Retina (tissue), 1 donor: ENCODE measurements at regions not wholly inside any gene's neighbourhood (a gene's known extent, or its start where the extent isn't known, plus 50 kb on each side); places are given as distances from the start of the nearest gene placed in this dataset.
"Not testable (repeated sequence)": the region's sequence is repeated elsewhere in the genome, so short reads cannot be mapped to it uniquely, and the experiment has no call there.

Experiments
- DNase-seq: peaks from one replicate; pipeline ENCODE4 v3.0.0-alpha.2; 2016

DNA sequence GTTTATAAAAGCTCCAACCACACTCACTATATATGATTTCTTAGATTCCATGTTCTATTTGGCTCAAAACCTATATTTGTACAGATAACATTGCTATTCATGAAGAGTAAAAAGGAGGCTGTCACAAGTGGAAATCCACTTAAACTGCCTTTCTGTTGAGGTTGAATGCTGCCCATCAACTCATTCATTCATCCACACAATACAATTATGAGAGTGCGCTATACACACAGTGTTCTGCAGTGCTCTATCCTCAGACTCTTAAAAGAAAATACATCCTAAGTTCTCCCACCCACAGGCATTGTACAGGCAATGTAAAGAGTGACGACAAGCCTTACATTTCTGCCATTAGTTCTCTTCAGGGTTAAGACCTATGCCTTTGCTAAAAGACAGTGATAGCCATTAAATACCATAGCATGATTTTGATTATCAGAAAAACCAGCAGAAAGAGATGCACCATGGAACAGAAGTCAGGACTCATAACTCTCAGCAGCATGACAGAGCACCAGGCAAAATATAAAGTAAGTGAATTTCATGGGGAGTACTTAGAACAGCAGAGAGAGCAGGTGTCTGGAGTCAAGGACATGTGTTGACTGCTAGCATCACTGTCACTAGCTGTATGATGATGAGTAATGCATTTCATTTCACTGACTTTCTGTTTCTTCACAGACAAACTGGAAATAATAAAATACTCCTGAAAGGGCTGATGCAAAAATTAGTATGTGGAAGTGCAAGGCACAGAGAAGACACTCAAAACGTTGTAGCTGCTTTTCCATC, 218.0 kb downstream of the RBM26 start:
- DNase-seq, result no peak

DNA sequence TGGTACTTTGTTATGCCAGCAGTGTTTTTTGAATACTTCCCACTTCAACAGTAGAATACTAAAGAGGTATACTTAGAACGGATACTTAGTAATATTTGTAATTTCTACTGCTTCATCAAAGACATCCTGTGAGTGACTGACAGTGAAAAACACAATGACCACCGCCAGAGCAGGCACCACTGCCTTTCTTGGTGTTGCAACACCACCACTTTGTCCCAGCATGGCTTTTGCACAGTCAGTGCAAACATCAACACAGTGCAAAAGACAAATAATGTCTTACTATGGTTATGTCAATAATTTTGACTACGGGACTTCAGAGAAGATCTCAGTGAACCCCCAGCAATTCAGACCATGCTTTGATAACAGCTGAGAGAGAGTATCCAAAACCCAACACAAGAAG, 220.5 kb downstream of the RBM26 start:
- DNase-seq, result no peak

DNA sequence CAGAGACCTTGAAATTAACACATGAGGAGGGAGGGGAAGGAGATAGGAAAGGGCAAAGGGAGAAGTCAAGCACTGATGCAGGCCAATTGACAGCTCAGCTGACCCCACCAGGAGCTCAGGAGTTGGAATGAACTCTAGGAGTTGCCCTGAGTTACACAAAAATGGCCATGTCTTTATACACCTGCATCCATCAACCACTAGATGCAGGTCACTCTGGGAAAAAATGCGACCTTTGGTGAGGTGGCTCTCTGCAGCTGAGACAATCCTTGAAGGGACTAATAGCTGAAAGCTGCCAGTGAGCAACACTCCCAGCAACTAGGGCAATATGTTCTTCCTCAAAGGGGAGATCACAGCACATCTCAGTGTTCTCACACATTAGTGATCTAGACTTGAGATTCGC, 222.8 kb downstream of the RBM26 start:
- DNase-seq, result no peak

DNA sequence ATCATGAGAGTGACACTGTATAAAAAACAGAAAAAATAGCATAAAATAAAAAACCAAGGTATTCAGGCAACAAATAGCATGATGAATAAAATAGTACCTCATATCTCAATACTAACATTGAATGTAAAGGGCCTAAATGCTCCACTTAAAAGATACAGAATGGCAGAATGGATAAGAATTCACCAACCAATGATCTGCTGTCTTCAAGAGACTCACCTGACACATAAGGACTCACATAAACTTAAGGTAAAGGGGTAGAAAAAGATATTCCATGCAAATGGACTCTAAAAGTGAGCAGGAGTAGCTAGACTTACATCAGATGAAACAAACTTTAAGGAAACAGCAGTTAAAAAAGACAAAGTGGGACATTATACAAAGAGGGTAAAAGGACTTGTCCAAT, 232.4 kb downstream of the RBM26 start:
- not testable (repeated sequence) for DNase-seq

DNA sequence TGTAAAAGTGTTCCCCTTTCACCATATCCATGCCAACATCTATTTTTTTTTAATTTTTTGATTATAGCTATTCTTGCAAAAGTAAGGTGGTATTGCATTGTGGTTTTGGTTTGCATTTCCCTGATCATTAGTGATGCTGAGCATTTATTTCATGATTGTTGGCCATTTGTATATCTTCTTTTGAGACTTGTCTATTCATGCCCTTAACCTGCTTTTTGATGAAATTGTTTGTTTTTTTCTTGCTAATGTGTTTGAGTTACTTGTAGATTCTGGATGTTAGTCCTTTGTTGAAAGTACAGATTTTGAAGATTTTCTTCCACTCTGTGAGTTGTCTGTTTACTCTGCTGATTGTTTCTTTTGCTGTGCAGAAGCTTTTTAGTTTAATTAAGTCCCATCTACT, 233.1 kb downstream of the RBM26 start:
- not testable (repeated sequence) for DNase-seq

DNA sequence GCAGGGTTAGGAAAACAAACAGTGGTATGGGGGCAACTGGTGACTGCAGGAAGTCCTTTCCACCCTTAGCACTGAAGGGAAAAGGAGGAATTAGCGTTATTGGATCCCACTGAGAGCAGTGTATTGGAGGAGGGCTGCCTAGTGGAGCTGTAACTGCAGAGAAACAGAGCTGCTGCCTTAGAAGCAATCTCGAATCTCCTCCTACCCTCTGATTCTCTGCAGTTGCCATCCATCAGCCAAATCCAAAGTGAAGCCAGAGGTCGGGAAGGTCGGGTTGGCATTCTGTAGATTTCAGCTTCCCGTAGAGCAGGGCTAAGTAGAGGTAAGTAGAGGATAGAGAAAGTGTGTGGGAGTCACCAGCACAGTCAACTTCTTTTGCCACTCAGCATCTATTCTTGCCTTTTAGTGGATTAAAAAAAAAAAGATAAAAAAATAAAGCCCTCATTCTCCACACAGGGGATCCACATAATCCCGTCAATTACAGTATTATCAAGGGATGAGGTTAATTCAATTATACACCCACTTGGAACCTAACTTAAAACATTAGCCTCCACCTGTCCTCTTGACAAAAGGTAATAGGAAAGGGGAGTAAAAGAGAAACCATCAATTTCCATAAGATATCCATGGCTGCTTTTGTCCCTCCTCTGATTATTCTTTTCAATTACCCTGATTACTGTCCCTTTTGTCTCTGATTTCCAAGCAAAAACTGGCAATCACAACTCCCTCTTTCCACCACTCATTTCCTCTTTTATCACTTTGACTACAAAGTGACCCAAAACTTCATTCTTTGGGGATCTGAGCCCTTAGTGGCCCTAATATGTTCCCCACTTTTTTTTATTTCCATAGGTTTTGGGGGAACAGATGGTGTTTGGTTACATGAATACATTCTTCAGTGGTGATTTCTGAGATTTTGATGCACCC, 234.7 kb downstream of the RBM26 start:
- peak; percentile 51 for DNase-seq

DNA sequence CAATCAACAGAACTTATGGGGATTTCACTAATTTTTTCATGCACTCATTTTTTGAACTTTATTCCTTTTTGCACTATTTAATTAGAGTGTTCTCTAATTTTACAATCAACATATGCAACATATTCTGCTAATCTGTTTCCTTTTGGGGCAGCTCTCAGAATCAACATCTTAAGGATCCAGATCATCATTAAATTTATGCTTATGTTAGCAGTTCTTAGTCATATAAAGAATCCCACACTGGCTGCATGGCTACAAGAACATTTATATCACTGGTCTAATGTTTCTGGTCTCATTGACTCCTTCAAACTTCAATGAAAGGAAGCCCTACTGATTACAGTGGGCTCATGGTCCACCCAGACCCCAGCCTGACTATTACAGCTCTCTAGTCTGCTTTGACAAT, 245.2 kb downstream of the RBM26 start:
- DNase-seq, result no peak

DNA sequence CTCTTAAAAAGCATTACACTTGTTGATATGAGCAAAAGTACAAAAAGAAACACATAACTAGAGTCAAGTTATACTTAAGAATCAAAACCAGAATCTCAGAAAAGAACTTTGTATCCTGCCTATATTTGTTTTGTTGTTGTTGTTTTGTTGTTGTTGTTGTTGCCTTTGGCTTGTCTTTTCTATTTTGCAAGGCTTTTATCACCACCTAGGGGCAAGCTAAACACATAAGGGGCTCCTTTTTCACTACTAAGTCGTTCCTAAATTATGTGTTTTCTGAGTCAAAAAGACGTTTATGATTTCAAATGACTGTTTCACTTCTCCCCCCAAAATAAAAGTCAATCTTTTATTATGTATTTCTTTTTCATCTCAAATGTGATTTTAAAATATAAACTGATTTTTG, 250.2 kb downstream of the RBM26 start:
- no peak for DNase-seq

DNA sequence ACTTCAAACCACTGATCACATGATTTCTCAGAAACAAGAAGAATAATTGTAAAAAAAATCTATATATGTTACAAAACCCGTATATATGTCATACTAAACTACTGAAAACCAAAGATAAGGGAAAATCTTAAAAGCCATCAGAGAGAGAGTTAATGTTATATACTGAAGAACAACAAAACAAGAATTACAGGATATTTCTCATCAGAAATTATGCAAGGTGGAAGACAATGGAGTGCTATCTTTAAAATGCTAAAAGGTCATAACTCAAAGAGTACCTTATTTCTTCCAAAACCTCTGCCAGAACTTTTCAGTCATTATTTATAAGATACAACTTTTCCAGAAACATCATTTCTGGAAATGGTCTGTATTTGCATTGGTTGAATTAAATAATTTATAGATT, 256.8 kb downstream of the RBM26 start:
- no peak for DNase-seq

DNA sequence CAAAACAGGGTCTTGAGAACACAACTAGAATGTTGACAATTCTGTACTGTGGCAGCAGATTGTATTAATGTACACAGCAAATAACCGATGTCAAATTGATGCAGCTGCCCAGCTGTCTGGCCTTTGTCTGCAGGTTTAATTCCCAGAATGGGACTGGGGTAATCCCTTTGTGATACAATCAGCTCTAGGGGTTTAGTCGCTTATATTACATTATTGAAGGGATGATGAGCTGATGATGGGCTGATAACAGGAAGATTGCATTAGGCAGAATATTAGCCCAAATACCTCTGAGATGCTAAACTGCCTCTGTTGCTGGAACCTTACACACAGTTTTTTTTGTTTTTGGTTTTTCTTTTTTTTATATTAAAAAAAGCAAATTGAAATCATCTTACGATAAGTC, 265.0 kb downstream of the RBM26 start:
- DNase-seq, result peak; percentile 18

DNA sequence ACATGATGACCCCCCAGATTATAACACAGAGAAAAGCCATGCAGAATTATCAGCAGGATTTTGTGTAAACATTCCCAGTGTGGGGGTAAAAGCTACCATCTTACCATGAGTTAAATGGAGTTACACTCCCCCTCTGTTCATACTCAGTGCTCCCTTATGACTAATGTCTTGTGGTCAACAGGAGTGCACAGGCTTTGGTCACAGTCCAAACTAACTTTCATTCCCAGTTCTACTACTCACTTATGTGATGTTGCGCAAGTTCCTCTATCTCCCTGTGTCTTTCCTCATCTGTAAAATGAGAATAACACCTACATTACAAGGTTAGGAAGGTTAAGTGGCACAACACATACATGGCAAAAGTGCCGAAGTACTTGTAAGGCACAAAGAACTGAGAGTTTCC, 277.9 kb downstream of the RBM26 start:
- DNase-seq, result no peak

DNA sequence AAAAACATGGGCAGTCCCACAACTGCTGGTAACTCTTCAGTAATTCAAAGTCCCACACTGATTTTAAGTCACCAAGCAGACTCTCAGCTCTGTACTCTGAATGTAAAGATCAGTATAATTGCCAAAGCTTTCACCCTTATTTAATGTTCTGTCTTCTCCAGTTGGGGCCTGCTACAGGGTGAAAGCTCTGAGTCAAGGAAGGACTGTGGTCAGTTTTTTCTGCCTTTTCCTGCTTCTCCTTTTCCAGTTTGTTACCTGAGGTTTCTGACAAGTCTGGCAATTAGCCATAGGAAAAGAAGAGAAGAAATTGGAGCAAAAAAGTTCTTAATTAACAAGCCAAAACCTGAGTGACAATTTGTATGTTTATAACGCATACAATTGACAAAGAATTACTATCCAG, 279.3 kb downstream of the RBM26 start:
- DNase-seq, result no peak

DNA sequence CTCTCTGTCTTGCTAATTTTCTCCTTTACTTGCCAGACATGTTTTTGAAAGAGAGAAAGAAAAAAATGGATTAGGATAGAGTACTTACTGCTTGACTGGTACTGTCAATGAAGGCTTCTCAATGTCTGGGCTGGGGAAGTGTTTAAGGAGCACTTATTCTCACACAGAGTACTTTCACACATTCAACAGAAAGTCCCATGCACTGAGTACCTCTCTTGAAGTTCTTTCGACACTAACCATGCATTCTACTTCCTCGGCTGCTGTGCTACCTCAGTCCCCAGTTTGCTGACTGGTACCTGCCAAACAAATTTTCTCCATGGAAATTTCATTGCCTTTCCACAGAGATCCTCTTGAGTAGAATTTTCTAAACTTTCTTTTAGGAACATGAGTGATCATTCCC, 281.9 kb downstream of the RBM26 start:
- no peak for DNase-seq

DNA sequence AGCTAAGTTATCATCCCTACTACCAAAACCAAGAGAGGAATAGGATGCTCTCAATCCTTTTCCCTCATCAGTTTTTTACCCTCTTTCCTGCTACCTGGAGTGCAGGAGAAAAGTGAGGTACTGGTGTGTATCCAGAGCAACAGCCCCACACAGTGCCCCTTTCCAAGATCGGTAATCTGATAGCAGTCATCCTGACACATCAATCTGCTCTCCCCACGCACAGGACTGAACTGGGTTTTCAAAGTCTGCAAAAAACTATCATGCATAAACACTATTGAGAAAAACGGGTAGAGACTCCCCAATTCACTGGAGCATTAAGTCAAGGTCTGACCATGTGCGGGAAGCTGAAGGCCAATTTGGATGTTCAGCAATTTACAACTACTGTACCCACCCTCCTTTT, 284.8 kb downstream of the RBM26 start:
- no peak for DNase-seq

DNA sequence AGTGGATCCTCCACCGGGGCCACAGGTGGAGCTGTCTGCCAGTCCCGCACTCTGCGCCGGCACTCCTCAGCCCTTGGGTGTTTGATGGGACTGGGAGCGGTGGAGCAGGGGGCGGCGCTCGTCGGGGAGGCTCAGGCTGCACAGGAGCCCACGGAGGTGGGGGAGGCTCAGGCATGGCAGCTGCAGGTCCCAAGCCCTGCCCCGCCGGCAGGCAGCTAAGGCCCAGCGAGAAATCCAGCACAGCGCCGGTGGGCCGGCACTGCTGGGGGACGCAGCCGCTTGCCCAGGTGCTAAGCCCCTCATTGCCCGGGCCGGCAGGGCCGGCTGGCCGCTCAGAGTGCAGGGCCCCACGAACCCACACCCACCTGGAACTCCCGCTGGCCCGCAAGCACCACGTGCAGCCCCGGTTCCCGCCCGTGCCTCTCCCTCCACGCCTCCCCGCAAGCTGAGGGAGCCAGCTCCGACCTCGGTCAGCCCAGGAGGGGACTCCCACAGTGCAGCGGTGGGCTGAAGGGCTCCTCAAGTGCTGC, 286.4 kb downstream of the RBM26 start:
- DNase-seq, result no peak

DNA sequence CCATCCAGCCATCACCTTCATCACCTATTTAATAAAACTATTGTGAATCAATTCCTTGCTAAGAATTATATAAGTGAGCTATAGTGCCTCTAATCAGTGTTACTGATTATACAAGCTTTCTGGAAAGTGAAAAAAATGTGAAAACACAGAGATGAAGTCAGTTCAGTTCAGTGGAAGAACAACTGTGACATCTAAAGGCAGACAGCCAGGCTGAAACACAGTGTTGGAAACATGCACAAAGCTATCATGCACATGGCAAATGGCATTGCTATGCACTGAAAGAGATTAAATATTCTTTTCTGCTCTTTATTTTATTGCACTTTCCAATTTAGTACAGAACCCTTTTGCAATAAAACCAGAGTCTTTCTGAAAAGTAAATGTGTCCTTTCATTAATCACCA, 294.0 kb downstream of the RBM26 start:
- no peak for DNase-seq

DNA sequence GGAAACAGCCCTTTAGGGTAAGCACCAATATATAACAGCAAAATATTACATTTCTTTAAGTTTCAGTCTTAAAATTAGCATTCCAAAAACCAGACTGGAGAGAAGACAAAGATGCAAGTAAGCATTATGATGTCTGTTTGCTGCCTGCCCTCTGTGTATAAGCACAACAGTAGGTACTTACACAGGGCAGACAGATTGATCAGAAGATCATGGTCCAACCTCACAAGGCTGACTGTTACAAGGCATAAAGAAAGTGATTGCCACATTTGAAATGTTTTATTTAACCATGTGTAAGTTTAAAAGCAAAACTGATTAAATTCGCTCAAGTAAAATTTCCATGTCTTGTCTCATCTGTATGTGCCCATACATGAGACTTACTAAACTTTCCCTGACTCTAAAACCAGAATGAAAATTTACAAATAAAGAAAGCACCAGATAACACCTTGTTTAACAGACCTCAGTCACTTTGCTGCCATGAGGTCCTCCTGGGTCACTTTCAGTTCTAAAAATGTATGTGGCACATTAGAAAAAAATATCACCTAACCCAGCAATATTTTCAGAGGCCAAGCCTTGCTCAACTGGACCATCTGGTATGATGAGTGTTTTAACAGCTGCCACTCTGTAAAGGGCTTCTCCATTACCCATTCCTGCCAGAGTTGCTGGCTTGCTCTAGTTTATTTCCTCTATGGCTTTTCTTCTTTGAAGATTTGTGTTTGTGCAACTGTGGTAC, 297.0 kb downstream of the RBM26 start:
- no peak for DNase-seq

DNA sequence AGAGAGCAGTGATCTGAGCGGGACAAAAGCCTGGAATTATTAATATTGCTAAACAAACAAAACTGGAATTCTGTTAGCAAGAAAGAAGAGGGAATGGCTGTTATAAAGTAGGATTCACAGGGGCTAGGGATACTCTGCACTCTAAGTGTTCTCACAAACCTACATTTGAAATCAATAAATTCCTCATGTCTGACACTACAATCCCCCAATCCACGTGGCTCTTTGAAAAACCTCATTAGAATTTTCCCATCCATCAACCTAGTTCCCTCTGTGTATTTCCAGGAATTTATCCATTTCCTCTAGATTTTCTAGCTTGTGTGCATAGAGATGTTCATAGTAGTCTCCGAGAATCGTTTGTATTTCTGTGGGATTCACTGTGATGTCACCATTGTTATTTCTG, 307.5 kb downstream of the RBM26 start:
- no peak for DNase-seq

DNA sequence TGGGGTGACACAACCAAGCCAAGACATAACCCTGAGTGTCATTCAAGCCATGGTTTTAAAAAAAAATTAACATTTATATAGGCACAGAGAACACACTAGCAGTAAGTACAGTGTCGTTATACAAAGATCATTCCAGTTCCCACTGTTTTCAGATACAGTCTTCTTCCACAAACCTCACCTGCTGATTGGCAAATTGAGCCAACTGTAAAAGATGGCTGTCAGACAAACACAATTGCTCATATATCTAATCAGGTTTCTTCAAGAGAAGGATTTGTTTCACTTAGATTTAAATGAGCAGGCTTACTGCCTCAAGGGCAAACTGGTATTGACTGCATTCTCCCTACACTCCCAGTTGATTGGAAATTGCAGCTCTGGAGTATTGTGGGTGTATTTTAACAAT, 308.9 kb downstream of the RBM26 start:
- DNase-seq, result no peak

DNA sequence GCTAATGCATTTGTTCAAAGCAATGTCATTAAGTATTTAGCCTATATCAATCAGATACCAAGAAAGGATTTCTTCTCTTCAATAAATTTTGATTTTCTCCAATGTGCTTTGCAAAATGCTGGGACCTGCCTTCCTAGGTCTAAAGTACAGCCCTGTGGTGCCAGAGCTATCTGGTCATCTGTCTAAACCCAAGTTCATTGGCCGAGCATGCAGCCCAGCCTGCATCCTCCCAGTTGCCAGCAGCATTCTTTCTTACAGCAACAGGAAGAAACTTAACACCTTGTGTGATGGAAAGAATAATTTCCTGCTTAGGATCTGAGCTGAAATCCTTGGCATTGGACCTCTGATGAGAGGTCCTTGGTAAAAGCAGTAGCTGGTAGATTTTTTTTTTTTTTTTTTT, 310.0 kb downstream of the RBM26 start:
- DNase-seq, result no peak

DNA sequence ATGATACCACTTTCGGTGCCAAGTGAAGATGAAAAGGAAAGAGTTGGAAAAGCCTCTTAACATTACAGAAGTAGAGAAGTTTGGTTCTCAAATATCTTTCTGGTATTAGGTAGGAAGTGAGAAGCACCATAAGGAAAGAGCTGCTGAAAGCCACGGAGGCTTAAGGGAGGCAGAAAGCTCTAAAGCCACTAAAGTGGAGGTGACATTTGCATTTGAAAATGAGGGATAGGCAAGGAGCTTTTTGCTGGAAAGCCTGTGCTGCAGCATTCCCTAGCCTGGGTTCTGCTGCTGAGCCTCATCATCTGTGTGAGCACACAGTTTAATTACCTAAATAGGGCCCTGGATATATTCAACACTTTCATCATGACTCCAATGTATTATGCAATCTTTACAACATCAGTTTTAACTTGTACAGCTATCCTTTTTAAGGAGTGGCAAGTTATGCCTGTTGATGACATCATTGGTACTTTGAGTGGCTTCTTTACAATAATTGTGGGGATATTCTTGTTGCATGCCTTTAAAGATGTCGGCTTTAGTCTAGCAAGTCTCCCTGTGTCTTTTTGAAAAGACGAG, 315.4 kb downstream of the RBM26 start:
- DNase-seq, result no peak

DNA sequence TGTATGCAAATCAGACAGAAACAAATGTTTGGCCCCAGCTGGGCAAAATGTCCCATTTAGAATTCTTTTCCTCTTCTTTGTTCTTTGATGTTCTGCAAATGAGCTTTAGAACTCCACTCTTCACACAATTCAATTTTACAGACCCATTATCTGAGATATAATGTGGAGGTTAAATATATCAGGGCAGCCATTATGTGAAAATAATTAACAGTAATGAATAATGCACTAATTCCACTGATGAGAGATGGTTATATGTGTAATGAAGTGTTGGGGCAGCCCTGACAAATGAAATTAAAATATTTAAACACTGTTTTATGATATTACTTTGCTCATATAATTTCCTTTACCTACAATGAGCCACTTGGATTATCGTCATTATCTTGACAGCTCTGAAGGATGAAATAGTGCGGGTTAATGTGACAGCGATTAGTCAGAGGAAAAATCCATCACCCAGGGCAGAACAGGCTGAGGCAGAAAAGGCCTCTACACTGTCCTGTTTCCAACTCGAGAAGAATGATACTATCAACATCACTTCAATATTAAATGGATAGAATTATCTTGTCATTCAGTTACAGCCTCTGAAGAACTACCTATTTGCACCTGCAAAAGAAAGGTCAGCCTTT, 321.1 kb downstream of the RBM26 start:
- DNase-seq, result no peak

DNA sequence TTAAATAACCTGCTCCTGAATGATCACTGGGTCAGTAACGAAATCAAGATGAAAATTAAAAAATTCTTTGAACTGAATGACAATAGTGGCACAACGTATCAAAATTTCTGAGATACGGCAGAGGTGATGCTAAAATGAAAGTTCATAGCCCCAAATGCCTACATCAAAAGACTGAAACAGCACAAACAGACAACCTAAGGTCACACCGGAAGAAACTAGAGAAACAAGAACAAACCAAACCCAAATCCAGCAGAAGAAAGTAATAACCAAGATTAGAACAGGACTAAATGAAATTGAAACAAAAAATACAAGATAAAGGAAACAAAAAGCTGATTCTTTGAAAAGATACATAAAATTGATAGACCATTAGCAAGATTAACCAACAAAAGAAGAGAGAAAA, 324.1 kb downstream of the RBM26 start:
- no peak for DNase-seq
